Natural killer cell (primary cell): ENCODE measurements at regions not wholly inside any gene's neighbourhood (a gene's known extent, or its start where the extent isn't known, plus 50 kb on each side); places are given as distances from the start of the nearest gene placed in this dataset.
A peak's percentile ranks its signal among the peaks of the same experiment; 100 is the strongest.

Experiments
- ATAC-seq, 3 donors: fragments of 150-1000 bp in 2 of 3; fragments of 200-7000 bp in 1 of 3; cut with Tn5 transposase; 1 replicate in 1 of 3; 2 replicates in 2 of 3; pipeline ENCODE4 v1.10.0; 2021; ENCODE audit warnings: mild to moderate bottlenecking in 2 of 3, moderate library complexity in 2 of 3
- DNase-seq, 2 donors: peaks; one replicate each; pipeline versions ENCODE4 v3.0.0 to v3.0.0-alpha.2; 2013 to 2021; ENCODE audit warnings: mixed read lengths in 1 of 2
- H3K27ac ChIP-seq: one replicate; pipeline ENCODE4 v1.5.1; 2013; ENCODE audit warnings: mild to moderate bottlenecking, low read length
- H3K27me3 ChIP-seq: one replicate; pipeline ENCODE4 v1.6.1; 2013; ENCODE audit warnings: low read length; ENCODE audit not compliant: control insufficient read depth, insufficient read depth
- H3K36me3 ChIP-seq: one replicate; pipeline ENCODE4 v1.6.1; 2013; ENCODE audit warnings: low read length; ENCODE audit not compliant: control insufficient read depth, insufficient read depth
- H3K4me1 ChIP-seq: one replicate; pipeline ENCODE4 v1.6.1; 2013; ENCODE audit warnings: low read length; ENCODE audit not compliant: control insufficient read depth, insufficient read depth
- H3K4me3 ChIP-seq: one replicate; pipeline ENCODE4 v1.5.1; 2013; ENCODE audit warnings: low read length
- H3K9me3 ChIP-seq: one replicate; pipeline ENCODE4 v1.6.1; 2013; ENCODE audit warnings: low read length; ENCODE audit not compliant: control insufficient read depth, insufficient read depth
- H3K27ac Mint-ChIP-seq, 2 donors: one replicate each; pipeline ENCODE4 v1.8.0; 2022; ENCODE audit warnings: mild to moderate bottlenecking in 2 of 2, mixed read lengths in 2 of 2, moderate library complexity in 1 of 2
- H3K27me3 Mint-ChIP-seq, 2 donors: one replicate each; pipeline ENCODE4 v1.8.0; 2022; ENCODE audit warnings: low read depth in 2 of 2, mixed read lengths in 2 of 2
- H3K36me3 Mint-ChIP-seq: one replicate; pipeline ENCODE4 v1.8.0; 2022; ENCODE audit warnings: mixed read lengths
- H3K4me1 Mint-ChIP-seq, 2 donors: one replicate each; pipeline ENCODE4 v1.8.0; 2022; ENCODE audit warnings: mixed read lengths in 2 of 2
- H3K4me3 Mint-ChIP-seq: one replicate; pipeline ENCODE4 v1.8.0; 2022; ENCODE audit warnings: mild to moderate bottlenecking, moderate library complexity, mixed read lengths
- H3K9me3 Mint-ChIP-seq, 2 donors: one replicate each; pipeline ENCODE4 v1.8.0; 2022; ENCODE audit warnings: mixed read lengths in 2 of 2
- WGBS: methylation state at CpG from one replicate; pipeline ENCODE4 v1.1.7; 2013; ENCODE audit warnings: missing lambda C conversion rate; ENCODE audit not compliant: insufficient coverage; 5-methylcytosine and 5-hydroxymethylcytosine counted together
- intact Hi-C: fragments of 100-400 bp; cut with micrococcal nuclease; formaldehyde crosslinking; loops from one replicate; pipeline ENCODE4 v1.14.2; 2022
- TF ChIP-seq, protein P1 (sequence below): fragments of 200-600 bp; IDR thresholded peaks from one replicate; pipeline ENCODE4 v1.8.0; 2022; ENCODE audit warnings: antibody characterized with exemption

DNA sequence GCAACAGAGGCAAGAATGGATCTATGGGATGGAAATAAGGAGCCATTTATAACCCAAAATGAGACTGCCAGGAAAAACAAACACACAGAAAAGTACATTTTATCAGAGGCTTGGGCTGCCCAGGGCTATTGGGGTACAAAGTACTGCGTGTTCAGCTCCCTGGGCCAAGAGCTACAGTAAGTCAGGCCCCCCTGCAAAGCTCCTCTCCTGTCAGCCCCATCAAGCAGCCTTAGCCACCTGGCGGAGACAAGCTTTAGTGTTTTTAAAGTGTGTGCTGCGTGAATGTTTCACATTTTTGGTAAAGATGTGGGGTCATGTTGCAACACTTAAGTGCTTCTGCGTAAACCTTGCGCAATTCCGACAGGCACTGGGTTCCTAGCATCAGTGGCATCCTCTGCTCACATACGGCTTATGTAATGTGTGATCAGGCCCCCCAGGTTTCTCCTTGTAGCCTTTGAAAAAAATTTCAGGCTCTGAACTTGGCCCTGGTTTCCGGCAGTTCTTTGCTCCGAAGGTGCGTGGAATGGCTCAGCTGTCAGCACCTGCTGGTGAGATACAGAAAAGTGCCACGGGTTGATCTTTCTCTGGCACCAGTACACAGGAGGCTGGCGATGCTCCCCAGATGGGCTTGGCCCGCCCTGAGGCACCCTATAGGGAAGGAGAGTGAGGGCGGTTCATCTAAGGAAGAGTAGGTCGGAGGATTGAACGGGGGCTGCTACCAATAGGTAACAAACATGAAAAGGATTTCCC is 198.7 kb upstream of the EEA1 start:
- 85% methylated on average over 16 of the region's 16 CpGs for WGBS
- H3K27me3 Mint-ChIP-seq, result no peaks in the 10 kb centered on the region
- H3K4me1 Mint-ChIP-seq, result peaks cover 0 to 7% of the 10 kb centered on the region in 2 donors
- intact Hi-C loops, result no loop called here
- no peak overlapping the region for H3K4me3 Mint-ChIP-seq
- H3K9me3 ChIP-seq, result no peaks in the 10 kb centered on the region
- no peaks in the 10 kb centered on the region for H3K27me3 ChIP-seq
- H3K36me3 ChIP-seq, result no peaks in the 10 kb centered on the region
- H3K9me3 Mint-ChIP-seq, result no peaks in the 10 kb centered on the region
- no peaks in the 10 kb centered on the region for H3K36me3 Mint-ChIP-seq
- no peak overlapping the region for H3K27ac Mint-ChIP-seq
- no peak overlapping the region for H3K27ac ChIP-seq
- H3K4me3 ChIP-seq, result no peak overlapping the region
- peaks cover 3% of the 10 kb centered on the region for H3K4me1 ChIP-seq
- DNase-seq (no peak), ATAC-seq (peak in 1 of 3 donors; percentile 22)
- TF ChIP-seq, protein P1, sequence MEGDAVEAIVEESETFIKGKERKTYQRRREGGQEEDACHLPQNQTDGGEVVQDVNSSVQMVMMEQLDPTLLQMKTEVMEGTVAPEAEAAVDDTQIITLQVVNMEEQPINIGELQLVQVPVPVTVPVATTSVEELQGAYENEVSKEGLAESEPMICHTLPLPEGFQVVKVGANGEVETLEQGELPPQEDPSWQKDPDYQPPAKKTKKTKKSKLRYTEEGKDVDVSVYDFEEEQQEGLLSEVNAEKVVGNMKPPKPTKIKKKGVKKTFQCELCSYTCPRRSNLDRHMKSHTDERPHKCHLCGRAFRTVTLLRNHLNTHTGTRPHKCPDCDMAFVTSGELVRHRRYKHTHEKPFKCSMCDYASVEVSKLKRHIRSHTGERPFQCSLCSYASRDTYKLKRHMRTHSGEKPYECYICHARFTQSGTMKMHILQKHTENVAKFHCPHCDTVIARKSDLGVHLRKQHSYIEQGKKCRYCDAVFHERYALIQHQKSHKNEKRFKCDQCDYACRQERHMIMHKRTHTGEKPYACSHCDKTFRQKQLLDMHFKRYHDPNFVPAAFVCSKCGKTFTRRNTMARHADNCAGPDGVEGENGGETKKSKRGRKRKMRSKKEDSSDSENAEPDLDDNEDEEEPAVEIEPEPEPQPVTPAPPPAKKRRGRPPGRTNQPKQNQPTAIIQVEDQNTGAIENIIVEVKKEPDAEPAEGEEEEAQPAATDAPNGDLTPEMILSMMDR, result no peak

DNA sequence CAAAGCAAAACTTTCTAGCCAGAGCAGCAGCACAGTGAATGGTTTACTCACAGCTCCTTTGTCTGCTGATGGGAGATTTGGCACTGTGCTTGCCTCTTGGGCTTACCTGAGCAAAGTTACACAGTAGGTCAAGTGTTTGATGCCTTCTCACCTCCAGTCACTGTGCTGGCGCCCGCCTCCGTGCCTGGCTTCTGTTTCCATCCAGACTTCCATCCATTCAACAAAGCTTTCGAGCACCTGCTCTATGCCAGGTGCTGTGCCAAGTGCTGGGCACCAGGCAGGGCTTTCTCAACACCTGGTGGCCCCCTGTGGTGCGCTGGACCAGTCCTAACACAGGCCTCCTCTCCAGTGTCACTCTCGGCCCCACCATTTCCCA is 199.2 kb upstream of the EEA1 start:
- Mint-ChIP-seq H3K36me3 (no peaks in the 10 kb centered on the region), H3K27me3 (no peaks in the 10 kb centered on the region), H3K4me3 (no peak overlapping the region), H3K27ac (no peak overlapping the region), H3K9me3 (no peaks in the 10 kb centered on the region), H3K4me1 (peaks cover 0 to 7% of the 10 kb centered on the region in 2 donors)
- peaks cover 3% of the 10 kb centered on the region for H3K4me1 ChIP-seq
- no peaks in the 10 kb centered on the region for H3K27me3 ChIP-seq
- no peaks in the 10 kb centered on the region for H3K36me3 ChIP-seq
- no peak for DNase-seq
- TF ChIP-seq, protein P1, result no peak
- no peaks in the 10 kb centered on the region for H3K9me3 ChIP-seq
- WGBS, result 88% methylated on average over 6 of the region's 6 CpGs
- no peak overlapping the region for H3K4me3 ChIP-seq
- ATAC-seq, result no peak
- intact Hi-C loops, result no loop called here
- H3K27ac ChIP-seq, result no peak overlapping the region

DNA sequence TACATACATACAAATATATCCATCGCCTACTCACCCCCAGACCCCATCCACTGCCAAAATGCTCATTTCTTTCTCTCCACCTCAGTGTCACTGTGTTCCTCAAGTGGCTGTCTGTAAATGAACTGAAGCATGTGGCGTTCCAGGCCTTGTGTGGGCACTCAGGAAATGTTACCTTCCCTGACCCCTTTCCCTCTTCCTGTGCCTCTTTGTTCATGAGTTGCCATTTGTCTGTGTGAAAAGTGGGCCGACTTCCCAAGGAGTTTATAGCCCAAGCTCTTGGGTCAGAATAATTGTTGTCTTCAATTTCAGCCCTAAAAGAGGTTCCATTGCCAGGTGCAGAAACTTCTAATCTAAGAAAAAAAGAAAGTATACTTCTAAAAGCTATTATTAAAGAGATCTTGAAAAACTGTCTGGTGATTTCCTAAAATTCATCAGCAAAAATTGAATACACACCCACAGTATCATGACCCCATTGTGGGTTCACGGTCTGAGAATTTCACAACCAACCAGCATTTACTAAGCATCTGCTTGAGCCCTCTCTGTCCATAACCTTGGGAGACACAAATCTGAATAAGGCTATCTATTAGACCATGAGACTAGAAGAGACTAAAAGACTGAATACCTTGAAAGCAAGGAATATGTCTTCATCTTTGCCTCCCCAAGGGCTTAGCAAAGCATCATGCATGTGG is 201.4 kb upstream of the EEA1 start:
- DNase-seq (no peak), ATAC-seq (no peak)
- Histone ChIP-seq H3K36me3 (no peaks in the 10 kb centered on the region), H3K9me3 (no peaks in the 10 kb centered on the region), H3K4me1 (peaks cover 3% of the 10 kb centered on the region), H3K4me3 (no peak overlapping the region), H3K27me3 (no peaks in the 10 kb centered on the region), H3K27ac (no peak overlapping the region)
- 48% methylated on average over 3 of the region's 4 CpGs for WGBS
- no peaks in the 10 kb centered on the region for H3K9me3 Mint-ChIP-seq
- TF ChIP-seq, protein P1, result no peak
- peaks cover 11 to 17% of the 10 kb centered on the region in 2 donors for H3K4me1 Mint-ChIP-seq
- H3K36me3 Mint-ChIP-seq, result no peaks in the 10 kb centered on the region
- intact Hi-C loops, result no loop called here
- H3K27ac Mint-ChIP-seq, result no peak overlapping the region
- no peak overlapping the region for H3K4me3 Mint-ChIP-seq
- no peaks in the 10 kb centered on the region for H3K27me3 Mint-ChIP-seq
